ENCODE measurements at regions not wholly inside any gene's neighbourhood (a gene's known extent, or its start where the extent isn't known, plus 50 kb on each side); places are given as distances from the start of the nearest gene placed in this dataset.

- no peak for TF ChIP-seq CTCF (IDR thresholded peaks at IDR 0.05; ENCODE audit: poor library complexity, severe bottlenecking)
- no peak for TF ChIP-seq POLR2AphosphoS5 (IDR thresholded peaks at IDR 0.05)
- no peak for TF ChIP-seq EZH2 (IDR thresholded peaks at IDR 0.05; ENCODE audit: borderline replicate concordance, insufficient read depth, low read length, poor library complexity, severe bottlenecking)
These were observed 189.0 kb upstream of the CDYL start for GRCh38 chr6:4587171-4587570.
